ENCODE measurements at regions not wholly inside any gene's neighbourhood (a gene's known extent, or its start where the extent isn't known, plus 50 kb on each side); places are given as distances from the start of the nearest gene placed in this dataset.
"Not testable (repeated sequence)": the region's sequence is repeated elsewhere in the genome, so short reads cannot be mapped to it uniquely, and the experiment has no call there.

GRCh38 chr12:108424026-108424425 is 84.9 kb upstream of the CMKLR1 start:
- no peak for DNase-seq

GRCh38 chr12:108423486-108423885 is 84.4 kb upstream of the CMKLR1 start:
- DNase-seq = no peak

GRCh38 chr12:108421082-108421481 is 82.0 kb upstream of the CMKLR1 start:
- DNase-seq = not testable (repeated sequence)

- not testable (repeated sequence) for DNase-seq
Measured at GRCh38 chr12:108420421-108420820, 81.3 kb upstream of the CMKLR1 start.

DNA sequence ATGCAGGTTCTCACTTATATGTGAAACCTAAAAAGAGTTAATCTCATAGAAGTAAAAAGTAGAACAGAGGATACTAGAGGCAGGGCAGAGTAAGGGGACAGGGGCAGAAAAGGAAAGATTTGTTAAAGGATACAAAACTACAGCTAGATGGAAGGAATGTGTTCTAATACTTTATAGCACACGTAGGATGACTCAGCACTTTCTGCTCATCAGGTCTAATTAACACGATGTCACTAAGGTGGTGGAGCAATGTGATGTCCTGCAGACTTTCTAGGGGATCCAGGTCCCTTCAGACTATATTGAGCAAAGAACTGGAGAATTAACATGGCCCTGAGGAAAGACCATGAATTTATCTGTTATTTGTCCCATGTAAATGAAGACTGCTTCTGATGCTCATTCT is 80.8 kb upstream of the CMKLR1 start:
- DNase-seq = no peak

DNA sequence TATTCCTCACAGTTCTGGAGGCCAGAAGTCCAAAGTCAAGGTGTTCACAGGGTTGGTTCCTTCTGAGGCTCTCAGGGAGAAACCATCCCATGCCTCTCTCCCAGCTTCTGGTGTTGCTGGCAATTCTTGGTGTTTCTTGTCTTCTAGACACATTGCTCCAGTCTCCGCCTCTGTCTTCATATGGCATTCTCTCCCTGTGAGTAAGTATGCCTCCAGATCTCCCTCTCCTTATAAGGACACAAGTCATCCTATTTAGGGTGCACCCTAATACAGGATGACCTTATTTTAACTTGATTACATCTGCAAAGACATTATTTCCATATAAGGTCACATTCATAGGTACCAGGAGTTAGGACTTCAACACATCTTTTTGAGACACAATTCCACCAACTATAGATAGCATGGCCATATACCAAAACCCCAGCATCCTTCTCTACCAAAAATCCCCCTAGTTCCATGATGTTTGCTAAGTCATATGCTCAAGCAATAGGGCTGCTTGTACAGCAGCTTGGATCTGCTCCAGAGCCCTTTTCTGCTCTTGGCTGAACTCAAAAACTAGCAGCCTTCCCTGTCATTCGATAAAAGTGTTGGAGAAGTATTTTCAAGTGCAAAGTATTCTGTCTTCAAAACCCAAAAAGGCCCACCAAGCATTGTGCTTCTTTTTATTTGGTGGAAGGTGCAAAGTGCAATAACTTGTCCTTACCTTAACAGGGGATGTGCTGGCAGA is 79.2 kb upstream of the CMKLR1 start:
- DNase-seq = no peak

- DNase-seq = no peak
Measured at GRCh38 chr12:108414021-108414420, 74.9 kb upstream of the CMKLR1 start.

DNA sequence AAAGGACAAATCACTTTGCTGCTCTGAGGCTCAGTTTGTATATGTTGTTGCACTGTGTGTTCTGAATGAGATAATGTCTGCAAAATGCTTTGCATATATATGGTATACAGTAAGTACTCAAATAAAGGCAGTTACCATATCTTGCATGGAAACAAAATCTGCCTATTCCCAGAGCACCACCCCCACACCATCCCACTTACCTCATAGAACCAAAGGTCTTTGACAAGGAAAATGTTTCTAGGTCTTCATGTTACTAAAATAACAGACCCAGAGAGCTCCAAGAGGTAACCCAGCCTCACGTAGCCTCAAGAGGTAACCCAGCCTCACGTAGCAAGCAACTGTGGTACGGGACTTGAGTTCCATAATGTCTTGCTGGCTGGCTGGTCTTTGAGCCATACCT is 71.6 kb upstream of the CMKLR1 start:
- DNase-seq = no peak

GRCh38 chr12:108409481-108409880 is 70.4 kb upstream of the CMKLR1 start:
- no peak for DNase-seq

DNA sequence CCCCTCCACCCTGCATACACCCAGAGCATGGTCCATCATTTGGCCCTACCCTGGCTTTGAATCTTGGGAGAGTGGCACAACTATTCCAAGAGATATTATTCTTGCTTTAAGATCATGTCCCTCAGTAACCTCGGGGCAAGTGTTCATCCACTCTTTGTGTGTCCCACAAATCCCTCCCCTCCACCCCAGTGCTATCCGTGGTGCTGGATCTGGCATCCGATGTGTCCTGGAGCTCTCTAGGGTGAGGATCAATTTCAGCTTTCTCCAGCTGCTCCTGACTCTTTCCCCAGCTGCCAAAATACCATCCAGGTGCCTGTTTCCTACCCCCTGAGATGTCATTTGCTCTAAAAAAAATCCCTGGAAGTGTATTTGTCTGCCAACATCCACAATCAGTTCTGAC is 64.8 kb upstream of the CMKLR1 start:
- no peak for DNase-seq

- no peak for DNase-seq
Measured at GRCh38 chr12:108401964-108402363, 62.9 kb upstream of the CMKLR1 start.

DNA sequence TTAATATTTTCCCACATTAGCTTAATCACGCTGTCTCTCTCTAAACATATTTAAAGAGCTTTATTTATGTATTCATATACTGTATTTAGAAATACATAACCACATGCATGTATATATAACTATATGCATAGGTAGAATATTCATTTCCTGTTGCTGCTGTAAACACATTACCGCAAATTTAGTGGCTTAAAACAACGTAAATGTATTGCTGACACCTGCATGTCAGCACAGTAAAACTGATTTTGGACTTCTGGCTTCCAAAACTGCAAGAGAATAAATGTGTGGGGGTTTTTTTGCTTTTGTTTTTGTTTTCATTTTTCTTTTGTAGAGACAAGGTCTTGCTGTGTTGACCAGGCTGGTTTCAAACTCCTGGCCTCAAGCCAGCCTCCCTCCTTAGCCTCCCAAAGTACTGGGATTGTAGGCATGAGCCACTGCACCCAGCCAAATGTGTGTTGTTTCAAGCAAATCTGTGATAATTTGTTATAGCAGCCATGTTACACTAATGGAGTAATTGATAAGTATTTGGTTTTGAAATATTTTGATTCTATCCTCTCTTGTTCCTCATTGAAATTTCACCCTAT is 61.9 kb upstream of the CMKLR1 start:
- DNase-seq = no peak

- DNase-seq = no peak
Measured at GRCh38 chr12:108400481-108400880, 61.4 kb upstream of the CMKLR1 start.

DNA sequence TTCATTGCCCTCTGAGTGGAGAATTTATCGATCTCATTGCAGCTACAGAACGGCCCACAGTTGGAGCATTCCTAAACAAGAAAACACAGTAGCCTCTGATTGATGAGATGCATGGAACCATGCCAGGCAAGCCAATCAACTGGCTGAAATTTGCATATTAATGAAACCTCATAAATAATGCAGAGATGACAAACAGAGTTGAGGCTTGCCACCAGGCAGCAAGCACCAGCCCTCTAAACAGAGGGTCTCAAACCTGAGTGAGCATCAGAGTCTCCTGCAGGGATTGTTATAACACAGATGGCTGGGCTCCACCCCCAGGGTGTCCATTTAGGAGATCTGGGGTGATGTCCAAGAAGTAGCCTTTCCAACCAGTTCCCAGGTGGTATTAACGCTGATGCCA is 60.9 kb upstream of the CMKLR1 start:
- DNase-seq = peak in 1 of 56 donors; percentile 4

DNA sequence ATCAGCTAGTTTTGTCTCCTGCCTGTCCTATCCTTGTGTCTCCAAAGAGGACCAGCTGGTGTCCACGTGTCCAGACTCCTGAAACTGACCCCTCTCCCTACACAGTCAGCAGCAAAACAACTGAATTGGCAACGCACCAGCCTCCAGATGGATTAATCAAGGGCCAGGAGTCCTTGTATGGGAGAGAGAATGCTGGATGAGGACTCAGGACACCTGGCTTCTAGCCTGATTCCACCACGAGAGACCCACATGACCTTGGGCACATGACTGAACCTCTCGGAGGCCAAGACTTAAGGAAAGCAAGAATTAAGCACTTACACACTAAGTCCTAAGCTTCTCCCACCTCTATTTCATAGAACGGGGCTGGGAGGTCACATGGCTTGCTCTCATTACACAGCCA is 60.4 kb upstream of the CMKLR1 start:
- DNase-seq = peak in 5 of 56 donors; percentile 3 to 18 (median 9)

DNA sequence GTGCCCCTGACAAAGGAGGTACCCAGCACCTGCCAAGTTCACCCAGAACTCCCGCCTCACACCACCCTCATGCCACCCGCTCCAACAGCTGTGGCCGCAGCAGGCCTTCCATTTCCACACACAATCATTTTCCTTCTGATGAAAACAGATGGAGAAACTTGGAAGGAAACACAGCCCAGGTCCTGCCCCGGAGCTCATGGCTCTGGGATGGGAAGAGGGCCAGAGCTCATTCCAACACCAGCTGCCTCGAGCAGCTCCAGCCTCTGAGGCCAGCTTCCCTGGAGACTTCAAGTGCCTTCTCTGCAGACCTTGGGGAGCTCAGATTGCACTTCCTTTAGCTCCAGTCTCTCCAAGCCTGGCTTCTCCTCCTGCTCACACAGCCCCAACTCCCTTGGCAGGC is 55.1 kb upstream of the CMKLR1 start:
- no peak for DNase-seq

GRCh38 chr12:108392284-108392683 is 53.2 kb upstream of the CMKLR1 start:
- DNase-seq = no peak

DNA sequence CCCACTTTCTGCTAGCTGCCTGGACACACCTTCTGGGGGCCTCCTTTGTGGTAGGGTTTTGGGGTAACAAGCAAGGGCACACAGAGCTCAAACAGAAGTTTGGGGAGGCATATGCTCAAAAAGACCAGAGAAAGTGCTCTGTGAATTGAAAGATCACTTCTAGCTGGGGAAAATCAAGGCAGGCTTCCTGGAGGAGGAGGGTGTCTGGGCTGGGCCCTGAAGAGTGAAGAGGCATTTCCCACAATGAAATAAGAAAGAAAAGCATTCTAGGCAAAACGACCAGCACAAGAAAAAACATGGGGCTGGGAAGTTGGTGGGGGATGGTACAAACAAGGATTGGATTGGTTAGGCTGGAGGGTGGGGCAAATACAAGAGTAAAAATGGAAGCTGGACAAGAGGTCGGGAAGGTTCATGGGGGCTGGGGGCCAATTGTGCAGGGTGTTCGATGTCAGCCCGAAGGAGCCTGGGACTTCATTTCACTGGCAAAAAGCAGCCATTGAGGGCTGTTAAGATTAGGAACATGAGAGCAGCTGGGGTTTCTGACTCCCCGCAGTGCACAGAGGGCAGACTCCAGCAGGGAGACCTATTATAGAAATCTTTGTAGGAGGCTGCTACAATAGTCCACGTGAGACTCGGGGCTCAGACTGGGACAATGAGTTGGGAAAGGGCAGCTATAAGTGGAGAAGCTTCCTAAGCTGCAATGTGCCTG is 51.5 kb upstream of the CMKLR1 start:
- DNase-seq = no peak

DNA sequence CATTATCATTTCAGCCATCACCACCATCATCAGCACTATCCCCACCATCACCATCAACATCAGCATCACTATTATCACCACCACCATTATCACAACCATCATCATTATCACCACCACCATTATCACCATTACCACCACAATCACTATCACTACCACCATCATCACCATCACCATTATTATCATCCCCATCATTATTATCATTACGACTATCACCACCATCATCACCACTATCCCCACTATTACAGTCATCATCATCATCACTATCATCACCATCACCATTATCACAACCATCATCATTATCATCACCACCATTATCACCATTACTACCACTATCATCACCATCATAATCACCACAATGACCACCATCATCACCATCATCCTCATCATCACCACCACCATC is 50.4 kb upstream of the CMKLR1 start:
- DNase-seq = no peak
